ENCODE measurements at regions not wholly inside any gene's neighbourhood (a gene's known extent, or its start where the extent isn't known, plus 50 kb on each side); places are given as distances from the start of the nearest gene placed in this dataset.

DNA sequence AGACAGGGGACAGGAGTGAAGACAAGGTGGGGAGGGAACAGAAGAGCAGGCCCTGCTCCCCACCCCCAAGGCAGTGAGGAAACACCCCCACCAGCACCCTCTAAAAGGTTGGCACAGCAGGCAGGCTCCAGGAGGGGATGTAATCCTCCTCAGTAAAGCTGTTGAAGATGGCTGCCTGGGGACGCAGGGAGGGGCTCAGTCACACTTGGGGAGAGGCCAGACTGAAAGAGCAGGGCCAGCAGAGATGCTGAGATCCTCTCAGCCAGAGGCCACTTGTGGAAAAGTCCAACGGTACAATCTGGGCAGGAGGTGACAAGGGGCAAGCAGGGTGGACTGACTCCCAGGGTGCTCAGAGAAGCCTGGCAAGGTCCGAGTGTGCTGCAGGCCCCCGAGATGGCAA lies 154.8 kb upstream of the ID2 start:
- no peak for DNase-seq

DNA sequence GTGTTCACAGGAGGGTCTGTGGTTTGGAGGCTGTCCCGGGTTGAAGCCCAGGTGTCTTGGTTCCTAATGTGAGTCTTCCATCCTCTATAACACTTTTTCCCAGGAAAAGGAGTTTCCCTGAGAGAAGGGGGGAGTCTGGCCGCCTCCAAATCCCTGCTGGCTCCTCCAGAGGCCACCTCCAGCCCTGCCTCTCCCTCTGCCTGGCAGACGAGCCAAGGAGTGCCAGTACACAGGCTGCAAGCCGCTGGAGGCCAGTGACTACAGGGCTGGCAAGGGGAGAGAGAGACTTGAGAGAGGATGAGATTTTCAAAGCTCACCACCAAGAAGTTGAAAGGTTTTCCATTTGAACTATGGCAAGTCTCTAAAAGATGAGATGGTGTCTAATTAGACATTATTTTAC lies 154.2 kb upstream of the ID2 start:
- no peak for DNase-seq

DNA sequence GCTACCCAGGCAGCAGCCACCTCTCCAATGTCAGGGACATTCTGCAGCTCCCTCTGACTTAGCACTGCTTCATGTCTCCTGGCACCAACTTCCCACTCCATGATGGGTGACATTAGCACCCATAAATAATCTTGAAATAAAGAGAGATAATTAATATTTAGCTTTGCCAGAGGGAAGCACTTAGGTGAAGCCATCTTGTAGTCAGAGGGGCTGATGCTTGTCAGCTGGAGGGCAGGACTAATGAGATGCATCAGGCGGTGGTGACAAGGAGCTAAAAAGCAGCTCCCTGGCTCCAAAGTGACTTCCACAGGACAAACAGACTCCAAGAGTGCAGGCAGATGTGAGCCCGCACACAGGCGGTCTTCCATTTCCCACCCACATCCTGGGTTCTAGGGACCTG lies 153.0 kb upstream of the ID2 start:
- DNase-seq = no peak

DNA sequence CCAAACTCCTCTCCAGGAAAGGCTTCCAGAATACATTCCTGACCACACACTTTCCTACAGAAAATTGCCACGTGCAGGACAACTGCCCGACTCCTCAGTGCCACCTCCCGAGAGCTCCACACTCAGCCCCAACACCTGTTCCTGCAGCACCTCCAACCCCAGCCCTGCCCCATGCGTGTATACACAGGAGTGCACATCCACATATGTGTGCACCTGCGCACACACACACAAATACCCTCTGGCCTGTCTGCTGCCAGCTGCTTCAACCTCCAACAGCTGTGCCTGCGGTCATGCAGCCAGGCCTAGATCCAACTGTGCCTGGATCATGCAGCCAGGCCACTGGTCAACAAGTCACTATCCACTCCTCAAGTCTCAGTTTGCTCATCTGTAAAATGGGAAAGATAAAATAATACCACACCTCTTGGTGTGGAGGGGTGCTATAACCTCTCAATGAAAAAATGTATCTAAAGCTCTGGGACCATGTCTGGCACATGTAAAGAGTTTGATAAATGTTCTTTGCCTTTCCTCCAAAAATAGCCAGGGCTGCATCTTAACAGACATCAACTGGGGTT lies 152.1 kb upstream of the ID2 start:
- no peak for DNase-seq

DNA sequence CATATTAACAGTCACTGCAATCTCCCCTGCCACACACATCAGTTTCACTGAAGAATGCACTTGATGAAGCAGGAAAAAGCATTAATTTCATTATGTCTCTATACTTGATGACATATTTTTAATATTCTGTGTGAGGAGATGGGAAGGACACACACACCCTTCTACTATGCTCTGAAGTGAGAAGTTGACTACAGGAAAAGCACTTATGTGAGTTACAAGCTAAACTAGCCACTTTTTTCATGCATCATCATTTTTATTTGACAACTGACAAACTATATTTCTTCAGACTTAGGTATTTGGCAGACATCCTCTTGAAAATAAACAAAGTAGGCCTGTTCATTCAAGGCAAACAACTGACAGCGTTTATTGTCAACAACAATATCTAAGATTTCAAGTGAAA lies 150.4 kb upstream of the ID2 start:
- no peak for DNase-seq

DNA sequence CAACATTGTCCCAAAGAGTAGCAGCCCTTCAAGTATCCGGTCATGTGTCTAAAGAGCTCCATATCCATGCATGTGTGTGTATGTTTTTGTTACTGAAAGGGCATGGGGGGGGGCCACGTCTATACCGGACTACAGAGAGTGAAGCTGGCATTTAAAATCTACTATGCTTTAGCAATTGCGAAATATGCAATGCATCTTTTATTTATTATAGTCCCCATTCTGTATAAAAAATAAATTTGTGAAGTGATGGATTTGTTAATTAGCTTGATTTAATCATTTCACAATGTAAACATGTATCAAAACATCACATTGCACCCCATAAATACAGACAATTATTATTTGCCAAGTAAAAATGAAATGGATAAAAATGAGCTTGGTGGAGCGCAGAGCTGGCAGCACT lies 149.4 kb upstream of the ID2 start:
- DNase-seq = no peak

DNA sequence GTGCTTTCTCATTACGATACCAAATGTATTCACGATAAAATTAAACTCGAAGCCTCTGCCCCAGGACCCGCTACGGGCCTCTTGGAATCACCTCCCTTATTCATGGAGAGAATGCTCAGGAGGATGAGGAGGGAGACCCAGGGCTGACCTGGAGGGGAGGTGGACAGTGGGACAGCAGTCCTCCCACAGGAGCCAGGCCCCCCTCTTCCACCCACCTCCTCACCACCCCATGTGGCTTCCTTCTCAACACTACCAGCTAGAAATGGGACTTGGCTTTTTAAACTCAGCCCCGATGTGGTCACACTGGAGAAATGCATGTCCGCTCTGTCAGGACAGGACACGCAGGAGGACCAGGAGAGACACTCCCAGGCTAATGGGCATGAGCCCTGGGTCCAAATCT lies 147.9 kb upstream of the ID2 start:
- no peak for DNase-seq

DNA sequence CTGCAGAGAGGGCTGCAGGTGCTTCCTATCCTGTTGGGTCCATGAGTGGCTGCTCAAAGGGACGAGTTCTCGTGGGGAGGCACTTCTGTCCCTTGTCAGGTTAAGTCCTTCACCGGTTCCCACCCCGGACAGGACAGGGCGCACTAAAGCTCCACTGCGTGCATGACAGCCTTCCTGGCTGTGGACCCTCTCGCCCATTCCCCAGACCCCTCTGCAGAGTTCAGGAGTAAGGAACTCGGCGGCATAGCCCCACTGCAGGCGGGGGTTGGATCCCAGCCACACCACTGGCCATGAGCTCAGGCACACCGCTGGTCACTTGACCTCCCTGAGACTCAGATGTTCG lies 147.5 kb upstream of the ID2 start:
- no peak for DNase-seq

DNA sequence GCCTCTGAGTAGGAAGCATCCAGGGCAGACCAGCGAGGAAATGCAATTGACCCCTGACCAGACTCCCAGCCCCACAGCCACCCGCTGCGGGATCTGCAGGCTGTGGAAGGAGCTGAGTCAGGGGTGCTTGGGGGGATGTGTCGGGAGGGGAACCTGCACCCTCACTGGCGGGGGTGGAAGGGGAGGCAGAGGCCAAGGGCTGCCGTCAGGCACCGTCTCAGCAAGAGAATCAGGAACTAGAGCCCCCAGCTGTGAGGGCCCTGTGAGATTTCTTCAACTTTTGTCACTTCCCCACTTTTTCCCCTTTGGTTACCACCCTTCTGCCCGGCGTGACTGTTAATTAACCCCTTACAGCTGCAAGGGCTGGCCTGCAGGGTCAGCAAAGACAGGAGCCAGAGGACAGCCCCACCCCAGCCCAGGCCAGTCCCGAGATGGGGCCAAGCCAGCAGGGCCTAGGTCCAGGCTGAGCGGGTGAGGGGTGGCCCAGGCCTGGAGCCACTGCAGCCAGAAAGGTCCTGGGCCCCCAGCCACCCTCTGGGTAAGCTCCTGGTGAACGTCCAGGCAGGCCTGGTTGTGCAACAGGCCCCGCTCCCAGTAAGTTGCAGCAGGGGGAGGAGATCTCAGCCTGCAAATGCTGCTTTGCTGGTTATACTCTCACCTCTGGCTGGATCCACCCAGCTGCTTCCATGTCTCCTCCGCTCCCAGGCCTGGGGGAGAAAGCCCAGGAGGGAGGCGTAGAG lies 147.0 kb upstream of the ID2 start:
- DNase-seq = no peak

DNA sequence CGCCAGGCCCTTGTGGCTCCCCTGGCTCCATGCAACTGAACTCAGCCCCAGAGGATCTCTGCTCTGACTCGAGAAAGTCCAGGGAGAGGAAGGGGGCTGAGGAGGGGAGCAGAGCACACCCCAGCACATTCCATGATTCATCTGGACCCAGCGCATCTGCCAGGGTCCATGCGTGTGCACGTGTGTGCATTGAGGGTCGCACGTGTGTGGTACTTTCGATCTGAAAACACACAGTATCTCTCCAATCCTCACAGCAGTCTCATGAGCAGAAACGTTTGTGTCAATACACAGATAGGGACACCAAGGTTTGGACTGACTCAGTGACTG lies 146.4 kb upstream of the ID2 start:
- no peak for DNase-seq

DNA sequence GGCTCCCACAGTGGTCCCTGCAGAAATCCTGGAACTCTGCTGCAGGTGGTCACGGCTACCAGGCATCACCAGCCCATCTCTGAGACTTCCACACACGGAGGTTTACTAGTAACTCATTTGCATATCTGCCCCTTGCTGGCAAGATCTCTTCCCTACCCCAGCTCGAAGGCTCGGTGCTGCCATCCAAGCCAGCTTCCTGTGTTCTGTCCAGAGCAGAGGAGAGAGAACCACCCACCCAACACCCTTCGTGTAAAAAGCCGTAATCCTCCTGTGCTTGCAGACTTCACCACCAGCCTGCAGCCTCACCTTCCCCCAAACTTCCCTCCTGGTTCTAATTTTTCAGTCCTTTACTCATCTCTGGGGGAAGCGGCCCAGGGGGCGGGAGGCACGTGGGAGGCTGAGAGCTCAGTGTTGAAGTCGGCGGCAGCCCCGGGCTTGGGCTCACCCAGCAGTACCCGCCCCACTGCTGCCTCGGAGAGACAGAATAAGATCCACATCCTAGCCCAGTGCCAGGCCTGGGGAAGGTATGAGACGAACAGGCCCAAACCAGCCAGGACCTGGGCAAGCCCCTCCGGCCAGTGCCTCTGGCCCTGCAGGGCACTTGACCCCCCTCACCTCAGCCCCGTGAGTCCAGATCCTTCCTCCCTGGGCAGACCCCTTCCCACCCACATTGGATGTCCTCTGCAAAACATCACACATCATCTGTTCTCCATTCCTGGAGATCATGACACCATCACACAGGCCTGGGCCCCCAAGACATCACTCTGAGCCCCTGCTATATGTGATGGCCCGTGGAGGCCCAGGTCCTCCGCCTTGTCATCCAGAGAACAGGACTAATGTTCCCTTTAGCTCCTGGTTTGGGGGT lies 145.8 kb upstream of the ID2 start:
- DNase-seq = no peak

DNA sequence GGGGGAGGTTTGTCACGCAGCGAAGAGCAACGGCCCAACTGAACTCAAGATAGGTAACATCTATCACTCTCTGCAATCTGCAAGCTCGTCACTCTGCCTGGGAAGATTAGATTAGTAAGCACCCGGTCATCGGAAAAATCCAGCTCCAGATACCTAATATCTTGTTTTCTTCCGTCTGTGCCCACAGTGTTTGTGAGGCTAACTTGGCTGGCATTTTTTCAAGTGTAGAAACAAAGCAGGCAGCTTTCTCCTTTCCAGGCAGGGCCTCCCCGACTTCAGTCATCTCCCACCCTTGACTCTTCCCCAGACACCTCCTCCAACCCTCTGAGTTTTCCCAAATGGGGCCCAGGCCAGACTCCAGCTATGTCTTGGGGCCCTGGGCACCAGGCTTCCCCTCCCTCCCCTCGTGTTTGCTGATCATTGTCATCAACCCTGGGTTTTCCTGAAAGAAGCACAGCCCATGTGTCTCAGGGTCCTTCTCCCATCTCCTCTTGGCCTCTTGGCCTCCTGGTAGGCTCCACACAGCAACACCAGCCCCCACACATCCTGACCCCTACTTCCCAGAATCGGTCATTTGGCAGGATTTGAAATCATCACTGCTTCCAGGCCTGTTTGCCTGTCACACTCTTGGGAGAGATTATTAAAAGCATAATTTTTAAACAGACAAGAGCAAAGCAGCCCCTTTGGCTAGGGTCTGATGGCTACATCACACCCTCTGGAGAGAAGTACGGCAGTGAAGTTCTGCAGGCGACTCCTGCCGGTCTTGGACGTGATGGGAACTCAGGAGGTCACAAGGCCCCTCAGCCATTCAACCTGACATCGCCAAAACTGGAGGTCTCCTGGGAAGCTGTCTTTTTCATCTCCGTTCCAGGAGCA lies 144.9 kb upstream of the ID2 start:
- DNase-seq = no peak

DNA sequence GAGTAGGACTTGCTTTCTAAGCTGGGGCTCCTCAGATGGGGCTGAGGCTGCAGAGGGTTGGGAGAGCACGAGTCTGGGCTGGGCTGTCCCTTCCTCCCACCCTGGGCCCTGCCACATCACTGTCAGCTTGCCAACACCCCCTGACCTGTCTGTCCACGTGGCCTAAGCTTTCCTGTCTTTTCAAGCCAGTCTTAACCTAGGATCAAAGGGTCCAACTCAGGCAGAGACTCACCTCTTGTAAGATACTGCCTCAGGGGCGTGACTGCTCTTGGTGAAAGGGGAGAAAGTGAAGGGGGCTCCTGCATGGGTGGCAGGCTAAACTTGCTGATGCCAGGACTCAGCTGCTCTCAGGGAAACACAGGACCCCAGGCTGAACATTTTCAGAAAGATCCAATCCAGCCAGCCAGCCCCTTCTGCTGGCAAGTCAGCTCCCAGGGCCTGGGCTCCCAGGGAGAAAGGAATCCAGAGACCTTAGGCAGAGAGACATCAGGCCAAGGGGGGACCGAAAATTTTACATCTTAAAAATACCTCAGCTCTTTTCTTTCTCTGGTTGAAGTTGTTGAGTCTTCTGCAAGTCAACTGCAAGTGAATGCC lies 144.2 kb upstream of the ID2 start:
- DNase-seq = no peak

DNA sequence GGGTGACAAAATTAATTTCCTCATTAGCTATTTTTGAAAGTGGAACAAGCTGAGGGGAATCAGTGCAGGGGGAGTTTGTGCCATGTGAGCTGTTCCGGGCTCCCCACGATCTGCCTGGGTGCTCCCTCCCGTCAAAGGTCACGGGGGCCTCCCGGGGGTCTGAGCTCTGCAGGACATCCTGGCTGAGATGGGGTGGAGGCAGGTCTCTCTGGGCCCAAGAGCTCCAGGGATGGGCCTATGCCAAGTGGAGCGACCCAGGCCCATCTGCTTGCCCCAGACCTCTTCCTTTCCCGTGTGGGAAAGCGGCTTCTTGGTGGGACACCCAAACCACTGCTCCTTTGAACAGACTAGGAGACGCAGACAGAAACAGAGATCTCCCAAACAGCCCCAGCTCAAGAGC lies 143.3 kb upstream of the ID2 start:
- DNase-seq = no peak

DNA sequence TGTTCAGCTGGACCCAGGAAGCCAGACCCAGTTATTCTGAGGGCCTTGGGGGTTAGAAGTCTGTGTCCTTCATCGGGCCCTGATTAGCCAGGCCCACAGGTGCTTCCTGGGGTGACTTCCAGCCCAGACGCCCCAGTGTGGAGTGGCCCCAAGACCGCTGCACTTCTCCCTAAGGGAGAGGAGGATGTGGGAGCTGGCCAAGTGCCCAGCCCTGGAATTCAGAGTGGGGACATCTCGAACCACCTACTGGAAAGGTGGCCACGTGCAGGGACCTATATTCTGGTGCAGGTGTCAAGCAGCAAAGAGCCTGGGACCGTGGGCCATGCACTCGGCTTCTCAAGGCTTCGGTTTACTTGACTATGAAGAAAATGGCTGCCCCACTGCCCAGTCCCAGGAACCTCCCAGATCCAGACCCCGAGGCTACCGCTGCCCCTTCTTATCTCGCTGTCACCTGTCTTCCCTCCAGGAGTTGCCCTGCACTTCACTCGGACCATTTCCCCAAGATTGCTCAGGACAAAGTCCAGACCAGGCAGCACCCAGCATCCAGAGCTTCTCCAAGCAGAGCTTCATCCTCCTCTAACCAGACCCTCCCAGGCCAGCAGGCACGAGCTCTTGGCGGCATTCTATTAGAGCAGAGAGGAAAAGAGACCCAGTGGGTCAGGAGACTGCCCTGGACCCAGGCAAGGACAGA lies 142.8 kb upstream of the ID2 start:
- no peak for DNase-seq

DNA sequence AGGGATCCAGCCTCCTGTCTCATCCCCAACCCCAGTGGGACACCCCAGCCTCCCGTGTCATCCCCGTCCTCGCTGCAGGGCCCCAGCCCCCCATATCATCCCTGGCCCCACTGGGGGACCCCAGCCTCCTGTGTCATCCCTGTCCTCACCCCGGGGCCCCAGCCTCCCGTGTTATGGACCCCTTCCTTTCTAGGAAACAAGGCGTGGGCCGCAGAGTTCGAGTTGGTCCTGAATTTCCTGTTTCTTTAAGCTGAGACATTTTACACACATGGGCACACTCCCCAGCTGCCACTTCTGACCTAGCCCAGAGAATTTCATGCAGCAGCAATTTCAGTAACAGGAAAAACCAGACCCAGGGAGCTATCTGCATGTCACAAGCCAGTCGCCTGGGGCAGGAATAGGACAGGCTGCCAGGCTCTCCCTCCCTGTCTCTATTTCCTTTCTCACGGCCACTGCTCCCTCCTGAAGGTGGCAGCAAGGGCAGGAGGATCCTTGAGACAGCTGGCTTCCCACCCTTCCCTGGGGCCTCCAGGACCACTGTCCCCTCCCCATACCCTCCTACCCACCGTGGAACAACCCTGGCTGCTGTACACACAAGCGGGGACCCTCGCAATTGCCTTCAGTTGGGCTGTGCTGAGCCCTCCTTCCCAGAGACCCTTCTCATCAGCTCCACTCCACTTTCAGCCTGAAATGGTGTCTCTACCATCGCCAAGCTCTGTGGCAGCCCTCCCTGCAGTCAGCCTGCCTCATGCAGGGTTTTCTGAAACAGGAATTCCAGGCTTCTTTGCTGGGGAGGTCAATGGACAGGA lies 141.9 kb upstream of the ID2 start:
- DNase-seq = no peak

DNA sequence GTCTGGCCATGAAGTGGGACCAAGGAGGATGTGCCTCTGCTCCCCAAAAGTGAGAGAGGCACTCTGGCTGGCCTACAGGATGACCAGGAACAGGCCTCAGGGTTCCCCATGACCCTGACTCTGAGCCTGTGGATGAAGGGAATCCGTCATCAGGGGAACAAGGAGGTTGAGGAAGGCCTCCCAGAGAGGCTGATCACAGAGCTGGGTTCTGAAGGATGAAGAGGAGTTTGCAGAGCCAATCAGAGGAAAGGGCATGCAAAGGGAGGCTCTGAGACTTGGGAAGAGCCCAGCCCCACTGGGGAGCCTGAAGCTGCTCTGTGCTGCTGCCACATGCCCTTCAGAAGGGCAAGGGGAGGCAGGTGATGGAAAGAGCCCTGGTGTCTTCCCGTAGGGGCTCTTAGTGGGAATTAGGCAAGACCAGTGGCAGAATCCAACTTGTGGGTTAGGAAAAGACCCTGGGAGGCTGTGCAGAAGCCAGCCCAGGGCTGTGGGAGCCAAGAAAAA lies 141.3 kb upstream of the ID2 start:
- no peak for DNase-seq

DNA sequence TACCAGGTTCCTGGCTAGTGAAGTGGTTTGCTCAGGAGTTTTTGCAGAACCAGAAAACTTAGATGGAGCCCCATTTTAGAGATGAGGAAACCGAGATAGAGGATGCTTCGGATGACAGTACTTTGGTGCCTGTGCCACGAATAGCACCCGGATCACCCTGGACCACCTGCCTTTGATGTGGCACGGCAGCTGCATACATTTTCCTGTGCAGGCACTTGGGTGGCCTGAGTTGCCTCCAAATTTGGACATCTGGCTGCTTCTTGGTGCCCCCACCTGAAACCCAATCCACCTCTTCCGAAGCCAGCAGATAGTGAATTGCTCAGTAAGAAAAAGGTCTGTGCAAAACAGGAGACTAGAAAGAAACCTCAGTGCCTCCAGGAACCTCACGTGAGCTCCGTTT lies 140.6 kb upstream of the ID2 start:
- DNase-seq = no peak

DNA sequence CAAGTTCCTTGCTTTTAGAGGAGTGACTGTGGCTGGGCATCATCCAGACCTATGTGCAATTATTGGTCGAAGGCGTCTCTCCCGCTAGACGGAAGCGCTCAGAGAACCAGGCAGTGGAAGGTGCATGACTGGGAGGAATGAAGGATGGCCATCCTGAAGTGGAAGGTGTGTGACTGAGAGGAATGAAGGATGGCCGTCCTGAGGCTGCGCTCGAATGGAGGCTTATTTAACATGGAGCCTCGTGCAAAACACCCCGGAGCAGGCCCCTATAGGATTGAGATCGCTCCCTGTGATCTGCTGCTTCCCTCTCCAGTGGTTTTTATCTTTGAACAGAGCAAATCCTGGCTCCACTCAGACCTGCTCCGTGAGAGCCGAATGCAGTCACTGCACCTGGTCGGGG lies 140.2 kb upstream of the ID2 start:
- no peak for DNase-seq

DNA sequence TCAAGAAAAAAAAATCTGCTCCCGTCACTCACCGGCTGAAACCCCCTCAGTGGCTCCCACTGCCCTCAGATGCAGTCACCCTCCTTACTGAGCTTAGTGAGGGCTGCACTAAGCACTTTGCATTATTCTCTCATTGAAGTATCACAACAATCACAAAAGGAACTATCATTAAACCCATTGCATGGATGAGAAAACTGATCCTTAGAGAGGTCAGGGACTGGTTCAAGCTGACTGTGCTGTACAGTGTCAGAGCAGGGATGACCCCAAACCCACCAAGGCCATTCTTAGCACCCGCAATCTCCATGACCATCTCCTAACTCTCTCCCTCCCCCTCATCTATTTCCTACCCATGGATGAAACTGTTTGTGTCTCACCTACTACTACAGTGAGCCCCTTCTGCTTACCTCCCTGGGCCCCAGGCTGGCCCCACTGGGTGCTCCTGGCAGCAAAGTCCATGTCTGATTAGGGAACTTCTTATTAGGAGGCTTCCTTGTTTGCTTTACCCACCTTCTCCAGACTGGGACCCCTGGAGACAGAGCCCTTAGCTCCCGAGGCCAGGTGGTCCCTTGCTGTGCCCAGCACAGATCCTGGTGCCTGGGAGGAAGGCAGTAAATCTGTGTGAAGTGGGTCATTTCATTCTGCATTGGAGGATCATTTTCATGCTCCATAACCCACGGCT lies 139.3 kb upstream of the ID2 start:
- no peak for DNase-seq

DNA sequence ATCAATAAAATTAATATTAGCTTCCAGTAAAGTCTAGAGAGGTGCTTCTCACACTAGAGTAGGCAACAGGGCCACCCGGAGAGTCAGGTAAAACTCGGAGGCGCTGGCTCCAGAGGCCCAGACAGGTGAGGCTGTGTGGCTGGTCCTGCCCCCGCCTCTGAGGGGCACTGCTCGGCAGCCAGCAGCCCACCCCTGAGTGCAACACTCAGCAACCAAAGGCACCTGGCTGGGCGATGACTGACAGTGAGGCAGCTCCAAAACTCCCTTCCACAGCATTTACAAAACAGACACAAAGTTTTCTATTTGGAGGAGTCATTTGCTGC lies 138.8 kb upstream of the ID2 start:
- no peak for DNase-seq

All from activated gamma-delta T cell (primary cell).